Gastroesophageal sphincter (tissue), 3 donors: ENCODE measurements at regions not wholly inside any gene's neighbourhood (a gene's known extent, or its start where the extent isn't known, plus 50 kb on each side); places are given as distances from the start of the nearest gene placed in this dataset.

Experiments used
- EP300 ChIP-seq: sonication (generic); formaldehyde crosslinking; IDR thresholded peaks from one replicate; pipeline ENCODE4 v1.6.1; 2017; ENCODE audit warnings: antibody characterized with exemption, mild to moderate bottlenecking
- POLR2A ChIP-seq, 2 donors: fragments of 450-650 bp; IDR thresholded peaks; one replicate each; pipeline ENCODE4 v1.6.1; 2017; ENCODE audit warnings: antibody characterized with exemption in 2 of 2, mild to moderate bottlenecking in 2 of 2, moderate library complexity in 1 of 2
- POLR2AphosphoS5 ChIP-seq: sonication (generic); formaldehyde crosslinking; IDR thresholded peaks from one replicate; pipeline ENCODE4 v1.6.1; 2017; ENCODE audit warnings: antibody characterized with exemption
- TF ChIP-seq, protein P1 (sequence below), 4 experiments: fragments of 200-600 bp in 2 of 4; fragments of 450-650 bp in 2 of 4; sonication (generic) in 1 of 4; IDR thresholded peaks; one replicate each; pipeline ENCODE4 v1.5.1; 2017 to 2019; ENCODE audit warnings: antibody characterized with exemption in 4 of 4, mild to moderate bottlenecking in 2 of 4, moderate library complexity in 2 of 4

DNA sequence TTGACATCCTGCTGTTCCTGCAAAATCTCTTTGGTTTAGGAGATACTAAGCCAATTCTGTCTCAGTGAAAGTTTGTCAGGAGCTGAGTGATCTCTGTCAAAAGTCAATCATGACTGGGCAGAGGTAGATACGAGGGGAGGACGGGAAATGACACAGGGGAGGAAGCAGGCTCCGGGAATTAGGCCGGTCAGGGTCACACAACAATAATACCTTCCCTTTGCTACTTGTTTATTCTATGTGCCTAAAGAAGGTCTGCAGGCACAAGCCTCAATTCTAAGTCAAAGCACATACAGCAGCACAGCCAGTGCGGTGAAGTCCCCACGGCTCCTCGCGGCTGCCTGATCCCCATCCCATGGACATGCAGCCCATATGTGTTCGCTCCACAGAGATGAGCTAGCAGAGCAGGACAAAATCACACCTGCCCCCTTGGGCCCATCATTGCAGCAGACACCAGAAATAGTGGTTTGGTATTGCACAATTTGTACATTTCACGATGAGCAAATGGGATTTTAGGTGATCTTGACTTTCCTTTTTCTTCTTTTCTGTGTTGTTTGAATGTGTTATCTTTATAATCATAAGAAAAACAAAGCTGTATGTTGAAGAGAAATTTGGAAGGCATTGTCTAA is 141.4 kb downstream of the VAPA start:
- TF ChIP-seq EP300 (no peak), POLR2A (IDR thresholded peaks at IDR 0.05) (no peak), POLR2AphosphoS5 (no peak)
- TF ChIP-seq, protein P1, sequence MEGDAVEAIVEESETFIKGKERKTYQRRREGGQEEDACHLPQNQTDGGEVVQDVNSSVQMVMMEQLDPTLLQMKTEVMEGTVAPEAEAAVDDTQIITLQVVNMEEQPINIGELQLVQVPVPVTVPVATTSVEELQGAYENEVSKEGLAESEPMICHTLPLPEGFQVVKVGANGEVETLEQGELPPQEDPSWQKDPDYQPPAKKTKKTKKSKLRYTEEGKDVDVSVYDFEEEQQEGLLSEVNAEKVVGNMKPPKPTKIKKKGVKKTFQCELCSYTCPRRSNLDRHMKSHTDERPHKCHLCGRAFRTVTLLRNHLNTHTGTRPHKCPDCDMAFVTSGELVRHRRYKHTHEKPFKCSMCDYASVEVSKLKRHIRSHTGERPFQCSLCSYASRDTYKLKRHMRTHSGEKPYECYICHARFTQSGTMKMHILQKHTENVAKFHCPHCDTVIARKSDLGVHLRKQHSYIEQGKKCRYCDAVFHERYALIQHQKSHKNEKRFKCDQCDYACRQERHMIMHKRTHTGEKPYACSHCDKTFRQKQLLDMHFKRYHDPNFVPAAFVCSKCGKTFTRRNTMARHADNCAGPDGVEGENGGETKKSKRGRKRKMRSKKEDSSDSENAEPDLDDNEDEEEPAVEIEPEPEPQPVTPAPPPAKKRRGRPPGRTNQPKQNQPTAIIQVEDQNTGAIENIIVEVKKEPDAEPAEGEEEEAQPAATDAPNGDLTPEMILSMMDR (IDR thresholded peaks at IDR 0.05): no peak
